NCI-H446 (cell line): ENCODE measurements at regions not wholly inside any gene's neighbourhood (a gene's known extent, or its start where the extent isn't known, plus 50 kb on each side); places are given as distances from the start of the nearest gene placed in this dataset.
A peak's percentile ranks its signal among the peaks of the same experiment; 100 is the strongest.

ENCODE experiments used
- DNase-seq, 2 experiments: peaks; one replicate each; lab custom pipeline; 2025; lab: John Stamatoyannopoulos, UW

GRCh38 chr20:12276011-12276673, 358.4 kb downstream of the BTBD3 start:
- DNase-seq: no peak

GRCh38 chr20:12287575-12287974, 369.9 kb downstream of the BTBD3 start:
- DNase-seq: no peak

- DNase-seq: no peak
Observed at GRCh38 chr20:12289465-12289864, 371.8 kb downstream of the BTBD3 start.

GRCh38 chr20:12291386-12291785, 373.7 kb downstream of the BTBD3 start:
- no peak for DNase-seq

- no peak for DNase-seq
Observed at GRCh38 chr20:12293900-12294299, 376.2 kb downstream of the BTBD3 start.

- DNase-seq: no peak
Observed at GRCh38 chr20:12294678-12295077, 377.0 kb downstream of the BTBD3 start.

- peak in 1 of 2 experiments; percentile 10 for DNase-seq
Observed at GRCh38 chr20:12305188-12305950, 387.7 kb downstream of the BTBD3 start.

GRCh38 chr20:12306107-12306506, 388.4 kb downstream of the BTBD3 start:
- DNase-seq: no peak

GRCh38 chr20:12311094-12311865, 393.6 kb downstream of the BTBD3 start:
- no peak for DNase-seq

GRCh38 chr20:12315652-12316051, 398.0 kb downstream of the BTBD3 start:
- DNase-seq: no peak

- DNase-seq: no peak
Observed at GRCh38 chr20:12316794-12317193, 399.1 kb downstream of the BTBD3 start.

- no peak for DNase-seq
Observed at GRCh38 chr20:12317433-12317832, 399.7 kb downstream of the BTBD3 start.

- DNase-seq: no peak
Observed at GRCh38 chr20:12318043-12318442, 400.4 kb downstream of the BTBD3 start.

- DNase-seq: no peak
Observed at GRCh38 chr20:12321736-12322135, 404.0 kb downstream of the BTBD3 start.

- DNase-seq: no peak
Observed at GRCh38 chr20:12327205-12327604, 409.5 kb downstream of the BTBD3 start.

GRCh38 chr20:12331236-12331635, 413.5 kb downstream of the BTBD3 start:
- peak in 1 of 2 experiments; percentile 5 for DNase-seq

- no peak for DNase-seq
Observed at GRCh38 chr20:12337601-12338000, 419.9 kb downstream of the BTBD3 start.

- no peak for DNase-seq
Observed at GRCh38 chr20:12345978-12346377, 428.3 kb downstream of the BTBD3 start.

GRCh38 chr20:12353842-12354241, 436.1 kb downstream of the BTBD3 start:
- DNase-seq: no peak

- no peak for DNase-seq
Observed at GRCh38 chr20:12354725-12355124, 437.0 kb downstream of the BTBD3 start.

GRCh38 chr20:12355185-12355584, 437.5 kb downstream of the BTBD3 start:
- DNase-seq: no peak

- DNase-seq: no peak
Observed at GRCh38 chr20:12358006-12358654, 440.4 kb downstream of the BTBD3 start.
